Stimulated activated CD4-positive, alpha-beta T cell treated with anti-CD3 and anti-CD28 coated beads, Interleukin-15, amount 100 ng/mL, for 24 hours (primary cell): ENCODE measurements at regions not wholly inside any gene's neighbourhood (a gene's known extent, or its start where the extent isn't known, plus 50 kb on each side); places are given as distances from the start of the nearest gene placed in this dataset.

ENCODE experiments used
- DNase-seq: peaks from one replicate; pipeline ENCODE4 v3.0.0-alpha.2; 2020

GRCh38 chr3:147866561-147866960 is 457.4 kb downstream of the ZIC1 start:
- no peak for DNase-seq

GRCh38 chr3:147872568-147872967 is 463.4 kb downstream of the ZIC1 start:
- no peak for DNase-seq

GRCh38 chr3:147875498-147875897 is 466.3 kb downstream of the ZIC1 start:
- DNase-seq: no peak

GRCh38 chr3:147881933-147882332 is 472.8 kb downstream of the ZIC1 start:
- DNase-seq: no peak

- DNase-seq: no peak
Measured at GRCh38 chr3:147886879-147887278, 477.7 kb downstream of the ZIC1 start.

- no peak for DNase-seq
Measured at GRCh38 chr3:147887797-147888196, 478.6 kb downstream of the ZIC1 start.

- DNase-seq: no peak
Measured at GRCh38 chr3:147890114-147890513, 480.9 kb downstream of the ZIC1 start.

- DNase-seq: no peak
Measured at GRCh38 chr3:147895509-147895908, 486.3 kb downstream of the ZIC1 start.

GRCh38 chr3:147900851-147901250 is 491.7 kb downstream of the ZIC1 start:
- no peak for DNase-seq

- DNase-seq: no peak
Measured at GRCh38 chr3:147903026-147903425, 493.9 kb downstream of the ZIC1 start.

- DNase-seq: no peak
Measured at GRCh38 chr3:147904421-147904820, 495.3 kb downstream of the ZIC1 start.

- no peak for DNase-seq
Measured at GRCh38 chr3:147906285-147906684, 497.1 kb downstream of the ZIC1 start.

GRCh38 chr3:147914532-147914931 is 505.4 kb downstream of the ZIC1 start:
- no peak for DNase-seq

- DNase-seq: no peak
Measured at GRCh38 chr3:147915057-147915456, 505.9 kb downstream of the ZIC1 start.

- DNase-seq: no peak
Measured at GRCh38 chr3:147919496-147919895, 510.3 kb downstream of the ZIC1 start.

- DNase-seq: no peak
Measured at GRCh38 chr3:147921051-147921450, 511.9 kb downstream of the ZIC1 start.

- DNase-seq: no peak
Measured at GRCh38 chr3:147924755-147925154, 515.6 kb downstream of the ZIC1 start.

- no peak for DNase-seq
Measured at GRCh38 chr3:147925272-147925671, 516.1 kb downstream of the ZIC1 start.

GRCh38 chr3:147930232-147930807 is 521.2 kb downstream of the ZIC1 start:
- DNase-seq: no peak

GRCh38 chr3:147934451-147935180 is 525.5 kb downstream of the ZIC1 start:
- DNase-seq: no peak

- no peak for DNase-seq
Measured at GRCh38 chr3:147937341-147937740, 528.2 kb downstream of the ZIC1 start.

- no peak for DNase-seq
Measured at GRCh38 chr3:147937891-147938290, 528.7 kb downstream of the ZIC1 start.

- no peak for DNase-seq
Measured at GRCh38 chr3:147939425-147939824, 530.3 kb downstream of the ZIC1 start.

- DNase-seq: no peak
Measured at GRCh38 chr3:147939839-147940238, 530.7 kb downstream of the ZIC1 start.
